ENCODE measurements at regions not wholly inside any gene's neighbourhood (a gene's known extent, or its start where the extent isn't known, plus 50 kb on each side); places are given as distances from the start of the nearest gene placed in this dataset.

GRCh38 chr3:124363476-124363875, 366.8 kb upstream of the UMPS start:
- Histone ChIP-seq H3K18ac (ENCODE audit: extremely low read depth, low read length) (no peak overlapping the region), H4K91ac (replicated peaks; ENCODE audit: insufficient read length, low read length) (no peak overlapping the region), H3K56ac (replicated peaks; ENCODE audit: insufficient read length, low read depth, low read length) (no peak overlapping the region), H3K9ac (replicated peaks in 1 of 4; ENCODE audit: extremely low read depth in 1 of 4, low read depth in 3 of 4, low read length in 3 of 4) (no peak overlapping the region), H4K5ac (ENCODE audit: insufficient read length, low read depth, low read length) (no peak overlapping the region), H3K4me2 (ENCODE audit: insufficient read depth in 1 of 2, low read depth in 2 of 2, low read length in 2 of 2) (no peak overlapping the region), H2BK120ac (replicated peaks; ENCODE audit: low read depth, low read length) (no peak overlapping the region), H3K79me1 (ENCODE audit: low read depth, low read length) (no peaks in the 10 kb centered on the region), H3K9me3 (ENCODE audit: insufficient read depth in 2 of 2, low read depth in 1 of 2, low read length in 1 of 2) (peaks cover 0 to 4% of the 10 kb centered on the region in 2 experiments; a peak in 1 of 4 replicates), H3K27ac (ENCODE audit: low read depth, low read length) (no peak overlapping the region), H2AK5ac (ENCODE audit: low read depth, low read length) (no peak overlapping the region), H3K4ac (replicated peaks; ENCODE audit: insufficient read length, low read depth, low read length) (no peak overlapping the region), H4K8ac (ENCODE audit: extremely low read depth, insufficient read depth, low read length) (no peak overlapping the region), H3K79me2 (ENCODE audit: control insufficient read depth in 1 of 2, insufficient read depth in 2 of 2, low read length in 2 of 2) (no peaks in the 10 kb centered on the region), H2BK15ac (ENCODE audit: low read length) (no peak overlapping the region), H4K20me1 (replicated peaks in 1 of 2; ENCODE audit: control insufficient read depth in 1 of 2, insufficient read depth in 2 of 2, low read length in 2 of 2) (no peaks in the 10 kb centered on the region), H3K4me3 (ENCODE audit: extremely low read depth in 1 of 4, insufficient read depth in 2 of 4, low read depth in 3 of 4, low read length in 4 of 4) (no peak overlapping the region), H3K14ac (ENCODE audit: insufficient read length) (no peak overlapping the region), H3K27me3 (replicated peaks in 1 of 4; ENCODE audit: control insufficient read depth in 3 of 4, extremely low read depth in 1 of 4, insufficient read depth in 3 of 4, low read length in 3 of 4) (no peaks in the 10 kb centered on the region), H3K23ac (ENCODE audit: insufficient read length) (no peak overlapping the region), H3K23me2 (ENCODE audit: low read depth, low read length) (no peaks in the 10 kb centered on the region), H2AFZ (ENCODE audit: low read length) (no peak overlapping the region), H2BK20ac (ENCODE audit: low read length) (no peak overlapping the region), H2BK12ac (ENCODE audit: low read depth, low read length) (no peak overlapping the region), H3K4me1 (replicated peaks in 1 of 4; ENCODE audit: control insufficient read depth in 3 of 4, insufficient read depth in 4 of 4, low read length in 3 of 4) (peaks cover 0 to 8% (median 4%) of the 10 kb centered on the region in 4 experiments; a peak in 6 of 7 replicates), H3K36me3 (ENCODE audit: control insufficient read depth in 2 of 4, insufficient read depth in 4 of 4, low read length in 3 of 4) (no peaks in the 10 kb centered on the region), H2BK5ac (ENCODE audit: low read depth, low read length) (no peak overlapping the region)
- TF ChIP-seq CEBPB (IDR thresholded peaks at IDR 0.05; ENCODE audit: low read depth, low read length) (no peak), RAD21 (IDR thresholded peaks at IDR 0.05 in 1 of 2, conservative IDR thresholded peaks at IDR 0.05 in 1 of 2; ENCODE audit: low read depth in 2 of 2, low read length in 2 of 2) (no peak)
- FAIRE-seq: no peak
- DNase-seq (ENCODE audit: low read depth in 1 of 2, low spot score in 2 of 2): no peak
- ChIA-PET POLR2A (ENCODE audit: partially characterized antibody) (interaction anchor here (1.4 kb wide), 1 partner anchor 10 kb away, joined by 7 read pairs; no protein-coding TSS in a partner anchor), CTCF (ENCODE audit: partially characterized antibody) (interaction anchor here (1.2 to 4.6 kb wide), 3 partner anchors 9 to 187 kb away, joined by 4 to 15 read pairs (median 6); no protein-coding TSS in a partner anchor)
